ENCODE measurements at regions not wholly inside any gene's neighbourhood (a gene's known extent, or its start where the extent isn't known, plus 50 kb on each side); places are given as distances from the start of the nearest gene placed in this dataset.

- Mint-ChIP-seq H3K9me3 (no peaks in the 10 kb centered on the region), H3K36me3 (no peaks in the 10 kb centered on the region), H3K4me3 (no peak overlapping the region), H3K4me1 (peaks cover 6% of the 10 kb centered on the region), H3K27ac (no peak overlapping the region), H3K27me3 (peaks cover 29% of the 10 kb centered on the region)
- no peak for DNase-seq
- POLR2A ChIA-PET = no interaction called here
- ATAC-seq (ENCODE audit: low read depth) = no peak
Measured at GRCh38 chr1:214228976-214229375, 52.0 kb upstream of the SMYD2 start.

DNA sequence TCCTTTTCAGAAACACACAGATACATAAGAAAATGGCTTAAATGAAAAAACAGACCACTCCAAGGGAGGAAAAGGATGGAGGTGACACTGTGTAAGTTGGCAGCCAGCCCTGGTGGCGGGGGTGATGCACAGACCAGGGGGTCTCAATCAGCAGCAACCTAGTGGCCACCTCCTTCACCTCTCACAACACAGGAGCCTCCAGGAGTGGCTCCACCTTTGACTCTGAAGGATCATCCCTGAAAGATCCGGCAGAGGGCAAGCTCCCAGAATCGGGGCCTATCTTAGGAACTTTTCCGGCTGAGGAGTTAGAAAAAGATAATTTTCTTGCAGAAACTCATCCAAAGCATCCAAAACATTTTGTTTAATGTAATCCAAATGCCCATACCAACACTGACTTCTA is 51.2 kb upstream of the SMYD2 start:
- Mint-ChIP-seq H3K9me3 (no peaks in the 10 kb centered on the region), H3K36me3 (no peaks in the 10 kb centered on the region), H3K27me3 (peaks cover 34% of the 10 kb centered on the region), H3K4me3 (no peak overlapping the region), H3K27ac (no peak overlapping the region), H3K4me1 (peaks cover 3% of the 10 kb centered on the region)
- ATAC-seq (ENCODE audit: low read depth) = no peak
- DNase-seq = no peak
- POLR2A ChIA-PET = no interaction called here

All from activated naive CD8-positive, alpha-beta T cell treated with anti-CD3 and anti-CD28 coated beads, Interleukin-2, amount 10 ng/mL, durations not matched to agents 7 days and 5 days (primary cell).